Right lobe of liver (tissue), 4 donors: ENCODE measurements at regions not wholly inside any gene's neighbourhood (a gene's known extent, or its start where the extent isn't known, plus 50 kb on each side); places are given as distances from the start of the nearest gene placed in this dataset.

Source experiments
- POLR2A ChIP-seq: fragments of 450-650 bp; IDR thresholded peaks from one replicate; pipeline ENCODE4 v1.6.1; 2017; ENCODE audit warnings: antibody characterized with exemption, mild to moderate bottlenecking
- TF ChIP-seq, protein P1 (sequence below), 4 donors: fragments of 200-600 bp in 3 of 4; fragments of 450-650 bp in 1 of 4; IDR thresholded peaks; one replicate each; pipeline versions ENCODE4 v1.5.1 to v1.8.0; 2016 to 2022; ENCODE audit warnings: antibody characterized with exemption in 4 of 4, mild to moderate bottlenecking in 2 of 4
- donor health status: DM: no; HTN: no; CAD: no.
- donor health status: DM: no; HTN: no; CAD: no.
- donor health status: DM: no; HTN: yes; CAD: no.

DNA sequence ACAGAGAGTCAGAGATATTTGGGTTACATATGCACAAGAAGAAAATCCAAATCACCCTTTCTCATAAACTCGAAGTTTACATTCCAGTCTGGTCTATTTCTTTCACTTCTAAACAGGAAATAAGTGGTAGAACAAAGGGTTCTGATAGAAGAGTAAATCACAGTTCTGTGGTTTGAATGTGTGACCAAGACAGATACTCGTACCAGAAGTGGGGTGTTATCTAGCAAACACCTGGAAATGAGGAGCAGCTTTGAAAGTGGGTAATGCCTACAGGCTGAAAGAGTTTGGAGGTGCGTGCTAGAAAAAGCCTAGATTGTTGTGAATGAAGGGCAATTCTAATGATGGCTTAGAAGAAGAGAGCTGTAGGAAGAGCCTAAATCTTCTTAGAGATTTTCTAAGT lies 74.7 kb downstream of the FH start:
- TF ChIP-seq POLR2A, result no peak
- TF ChIP-seq, protein P1, sequence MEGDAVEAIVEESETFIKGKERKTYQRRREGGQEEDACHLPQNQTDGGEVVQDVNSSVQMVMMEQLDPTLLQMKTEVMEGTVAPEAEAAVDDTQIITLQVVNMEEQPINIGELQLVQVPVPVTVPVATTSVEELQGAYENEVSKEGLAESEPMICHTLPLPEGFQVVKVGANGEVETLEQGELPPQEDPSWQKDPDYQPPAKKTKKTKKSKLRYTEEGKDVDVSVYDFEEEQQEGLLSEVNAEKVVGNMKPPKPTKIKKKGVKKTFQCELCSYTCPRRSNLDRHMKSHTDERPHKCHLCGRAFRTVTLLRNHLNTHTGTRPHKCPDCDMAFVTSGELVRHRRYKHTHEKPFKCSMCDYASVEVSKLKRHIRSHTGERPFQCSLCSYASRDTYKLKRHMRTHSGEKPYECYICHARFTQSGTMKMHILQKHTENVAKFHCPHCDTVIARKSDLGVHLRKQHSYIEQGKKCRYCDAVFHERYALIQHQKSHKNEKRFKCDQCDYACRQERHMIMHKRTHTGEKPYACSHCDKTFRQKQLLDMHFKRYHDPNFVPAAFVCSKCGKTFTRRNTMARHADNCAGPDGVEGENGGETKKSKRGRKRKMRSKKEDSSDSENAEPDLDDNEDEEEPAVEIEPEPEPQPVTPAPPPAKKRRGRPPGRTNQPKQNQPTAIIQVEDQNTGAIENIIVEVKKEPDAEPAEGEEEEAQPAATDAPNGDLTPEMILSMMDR (IDR thresholded peaks at IDR 0.05), result no peak
